Calu3 (cell line): ENCODE measurements at regions not wholly inside any gene's neighbourhood (a gene's known extent, or its start where the extent isn't known, plus 50 kb on each side); places are given as distances from the start of the nearest gene placed in this dataset.

Source experiments
- BruUV-seq: library from RNA; stranded (reverse); fragments of 400-500 nt; replicated peaks from 2 replicates; lab custom pipeline; 2021; lab: Mats Ljungman, UMichigan
- CTCF ChIA-PET: fragments of 300-600 bp; sonication (Branson Sonifier 250); formaldehyde crosslinking; loops from one replicate; lab custom pipeline; 2022; ENCODE audit warnings: antibody characterized with exemption; lab: Charles Lee
- DNase-seq: peaks from one replicate; pipeline ENCODE4 v3.0.0; 2022
- H3K27ac Mint-ChIP-seq: one replicate; pipeline ENCODE4 v1.8.0; 2022; ENCODE audit warnings: mixed read lengths; ENCODE audit not compliant: unreplicated experiment
- H3K27me3 Mint-ChIP-seq: one replicate; pipeline ENCODE4 v1.8.0; 2022; ENCODE audit warnings: mixed read lengths; ENCODE audit not compliant: unreplicated experiment
- H3K36me3 Mint-ChIP-seq: one replicate; pipeline ENCODE4 v1.8.0; 2022; ENCODE audit warnings: mild to moderate bottlenecking, moderate library complexity, mixed read lengths; ENCODE audit not compliant: insufficient read depth, unreplicated experiment
- H3K4me1 Mint-ChIP-seq: one replicate; pipeline ENCODE4 v1.8.0; 2022; ENCODE audit warnings: mild to moderate bottlenecking, low read depth, mixed read lengths; ENCODE audit not compliant: unreplicated experiment
- H3K4me3 Mint-ChIP-seq: one replicate; pipeline ENCODE4 v1.8.0; 2022; ENCODE audit warnings: mild to moderate bottlenecking, low read depth, moderate library complexity, mixed read lengths; ENCODE audit not compliant: unreplicated experiment
- H3K9me3 Mint-ChIP-seq: one replicate; pipeline ENCODE4 v1.8.0; 2022; ENCODE audit warnings: low read depth, mixed read lengths; ENCODE audit not compliant: unreplicated experiment
- CTCF ChIP-seq: fragments of 200-600 bp; IDR thresholded peaks from one replicate; pipeline ENCODE4 v1.8.0; 2022; ENCODE audit warnings: antibody characterized with exemption; ENCODE audit not compliant: unreplicated experiment
- intact Hi-C: fragments of 100-400 bp; cut with micrococcal nuclease; formaldehyde crosslinking; loops from one replicate; pipeline ENCODE4 v1.10.0; 2022; ENCODE audit not compliant: unreplicated experiment

GRCh38 chr6:112795316-112795715, 448.2 kb downstream of the RFPL4B start:
- H3K4me1 Mint-ChIP-seq: no peaks in the 10 kb centered on the region
- CTCF ChIA-PET: no interaction called here
- H3K36me3 Mint-ChIP-seq: no peaks in the 10 kb centered on the region
- no peaks in the 10 kb centered on the region for H3K9me3 Mint-ChIP-seq
- intact Hi-C loops: no loop called here
- no peak for TF ChIP-seq CTCF
- BruUV-seq: no TSS peak
- no peak overlapping the region for H3K4me3 Mint-ChIP-seq
- no peak overlapping the region for H3K27ac Mint-ChIP-seq
- DNase-seq: no peak
- H3K27me3 Mint-ChIP-seq: no peaks in the 10 kb centered on the region

DNA sequence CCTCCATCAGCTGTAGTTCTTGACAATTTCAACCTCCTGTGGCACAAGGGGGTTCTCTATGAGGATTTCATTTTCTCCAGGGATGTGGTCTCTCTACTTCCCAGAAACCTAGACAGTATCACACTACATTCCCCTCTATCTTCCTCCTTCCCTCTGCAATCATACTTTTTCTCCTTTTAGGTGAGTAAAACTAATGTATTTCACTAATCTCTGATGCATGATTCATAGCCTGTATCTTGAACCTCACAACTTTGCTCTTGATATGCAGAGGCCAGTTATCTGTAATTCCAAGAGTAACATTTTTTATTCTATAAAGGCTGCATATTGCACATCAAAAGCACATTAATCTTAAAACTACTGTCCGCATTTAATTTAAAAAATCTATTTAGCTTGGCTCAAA, 449.6 kb downstream of the RFPL4B start:
- TF ChIP-seq CTCF: no peak
- Mint-ChIP-seq H3K27ac (no peak overlapping the region), H3K4me3 (no peak overlapping the region), H3K9me3 (no peaks in the 10 kb centered on the region), H3K36me3 (no peaks in the 10 kb centered on the region), H3K4me1 (no peaks in the 10 kb centered on the region), H3K27me3 (no peaks in the 10 kb centered on the region)
- intact Hi-C loops: no loop called here
- DNase-seq: no peak
- BruUV-seq: no TSS peak
- CTCF ChIA-PET: no interaction called here

- Mint-ChIP-seq H3K27ac (no peak overlapping the region), H3K36me3 (no peaks in the 10 kb centered on the region), H3K4me1 (no peaks in the 10 kb centered on the region), H3K4me3 (no peak overlapping the region), H3K9me3 (no peaks in the 10 kb centered on the region), H3K27me3 (no peaks in the 10 kb centered on the region)
- CTCF ChIA-PET: no interaction called here
- intact Hi-C loops: no loop called here
- no peak for DNase-seq
- no peak for TF ChIP-seq CTCF
- BruUV-seq: no TSS peak
These were observed 452.8 kb downstream of the RFPL4B start for GRCh38 chr6:112799889-112800288.

- H3K27ac Mint-ChIP-seq: no peak overlapping the region
- CTCF ChIA-PET: no interaction called here
- no peaks in the 10 kb centered on the region for H3K4me1 Mint-ChIP-seq
- H3K4me3 Mint-ChIP-seq: no peak overlapping the region
- no peaks in the 10 kb centered on the region for H3K9me3 Mint-ChIP-seq
- intact Hi-C loops: no loop called here
- TF ChIP-seq CTCF: no peak
- BruUV-seq: no TSS peak
- no peaks in the 10 kb centered on the region for H3K27me3 Mint-ChIP-seq
- no peaks in the 10 kb centered on the region for H3K36me3 Mint-ChIP-seq
- DNase-seq: no peak
These were observed 453.3 kb downstream of the RFPL4B start for GRCh38 chr6:112800439-112800838.
